ENCODE measurements at regions not wholly inside any gene's neighbourhood (a gene's known extent, or its start where the extent isn't known, plus 50 kb on each side); places are given as distances from the start of the nearest gene placed in this dataset.

GRCh38 chr10:118977835-118978234 is 51.7 kb upstream of the NANOS1 start:
- TF ChIP-seq, protein P1, sequence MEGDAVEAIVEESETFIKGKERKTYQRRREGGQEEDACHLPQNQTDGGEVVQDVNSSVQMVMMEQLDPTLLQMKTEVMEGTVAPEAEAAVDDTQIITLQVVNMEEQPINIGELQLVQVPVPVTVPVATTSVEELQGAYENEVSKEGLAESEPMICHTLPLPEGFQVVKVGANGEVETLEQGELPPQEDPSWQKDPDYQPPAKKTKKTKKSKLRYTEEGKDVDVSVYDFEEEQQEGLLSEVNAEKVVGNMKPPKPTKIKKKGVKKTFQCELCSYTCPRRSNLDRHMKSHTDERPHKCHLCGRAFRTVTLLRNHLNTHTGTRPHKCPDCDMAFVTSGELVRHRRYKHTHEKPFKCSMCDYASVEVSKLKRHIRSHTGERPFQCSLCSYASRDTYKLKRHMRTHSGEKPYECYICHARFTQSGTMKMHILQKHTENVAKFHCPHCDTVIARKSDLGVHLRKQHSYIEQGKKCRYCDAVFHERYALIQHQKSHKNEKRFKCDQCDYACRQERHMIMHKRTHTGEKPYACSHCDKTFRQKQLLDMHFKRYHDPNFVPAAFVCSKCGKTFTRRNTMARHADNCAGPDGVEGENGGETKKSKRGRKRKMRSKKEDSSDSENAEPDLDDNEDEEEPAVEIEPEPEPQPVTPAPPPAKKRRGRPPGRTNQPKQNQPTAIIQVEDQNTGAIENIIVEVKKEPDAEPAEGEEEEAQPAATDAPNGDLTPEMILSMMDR (IDR thresholded peaks at IDR 0.05 in 4 of 5, conservative IDR thresholded peaks at IDR 0.05 in 1 of 5): no peak
- no peak for TF ChIP-seq POLR2A (IDR thresholded peaks at IDR 0.05)

Measured in gastrocnemius medialis (tissue), 4 donors.